ENCODE measurements at regions not wholly inside any gene's neighbourhood (a gene's known extent, or its start where the extent isn't known, plus 50 kb on each side); places are given as distances from the start of the nearest gene placed in this dataset.

- TF ChIP-seq CTCF (conservative IDR thresholded peaks at IDR 0.05; ENCODE audit: low read length) = no peak
- no peak for TF ChIP-seq EZH2phosphoT487 (IDR thresholded peaks at IDR 0.05; ENCODE audit: borderline replicate concordance)
Measured at GRCh38 chr16:80055831-80056230, 455.3 kb upstream of the MAF start.
